Memory B cell (primary cell): ENCODE measurements at regions not wholly inside any gene's neighbourhood (a gene's known extent, or its start where the extent isn't known, plus 50 kb on each side); places are given as distances from the start of the nearest gene placed in this dataset.

ENCODE experiments used
- ATAC-seq: fragments of 150-1000 bp; cut with Tn5 transposase; 2 replicates; pipeline ENCODE4 v1.10.0; 2021; ENCODE audit warnings: low read depth, mild to moderate bottlenecking, moderate library complexity
- DNase-seq, 2 donors: peaks; one replicate each; pipeline ENCODE4 v3.0.0; 2022; ENCODE audit warnings: low spot score in 2 of 2
- H3K27ac Mint-ChIP-seq: one replicate; pipeline ENCODE4 v1.8.0; 2022; ENCODE audit warnings: mild to moderate bottlenecking, moderate library complexity, mixed read lengths
- H3K27me3 Mint-ChIP-seq: one replicate; pipeline ENCODE4 v1.8.0; 2022; ENCODE audit warnings: mixed read lengths
- H3K36me3 Mint-ChIP-seq: one replicate; pipeline ENCODE4 v1.8.0; 2022; ENCODE audit warnings: mild to moderate bottlenecking, mixed read lengths
- H3K4me1 Mint-ChIP-seq: one replicate; pipeline ENCODE4 v1.8.0; 2022; ENCODE audit warnings: mixed read lengths
- H3K4me3 Mint-ChIP-seq: one replicate; pipeline ENCODE4 v1.8.0; 2022; ENCODE audit warnings: mild to moderate bottlenecking, moderate library complexity, mixed read lengths
- H3K9me3 Mint-ChIP-seq: one replicate; pipeline ENCODE4 v1.8.0; 2022; ENCODE audit warnings: mixed read lengths

- H3K4me3 Mint-ChIP-seq, result no peak overlapping the region
- H3K4me1 Mint-ChIP-seq, result no peaks in the 10 kb centered on the region
- ATAC-seq (no peak), DNase-seq (no peak)
- H3K36me3 Mint-ChIP-seq, result no peaks in the 10 kb centered on the region
- no peaks in the 10 kb centered on the region for H3K9me3 Mint-ChIP-seq
- H3K27ac Mint-ChIP-seq, result no peak overlapping the region
- peaks cover 5% of the 10 kb centered on the region for H3K27me3 Mint-ChIP-seq
Observed at GRCh38 chr1:14482784-14483450, 115.6 kb upstream of the KAZN start.

- ATAC-seq (no peak), DNase-seq (no peak)
- Mint-ChIP-seq H3K9me3 (no peaks in the 10 kb centered on the region), H3K4me3 (no peak overlapping the region), H3K4me1 (no peaks in the 10 kb centered on the region), H3K27ac (no peak overlapping the region), H3K27me3 (peaks cover 5% of the 10 kb centered on the region), H3K36me3 (no peaks in the 10 kb centered on the region)
Observed at GRCh38 chr1:14485285-14485684, 113.2 kb upstream of the KAZN start.

- Mint-ChIP-seq H3K4me1 (no peaks in the 10 kb centered on the region), H3K27ac (no peak overlapping the region), H3K27me3 (peaks cover 5% of the 10 kb centered on the region), H3K9me3 (no peaks in the 10 kb centered on the region), H3K36me3 (no peaks in the 10 kb centered on the region), H3K4me3 (no peak overlapping the region)
- ATAC-seq (no peak), DNase-seq (no peak)
Observed at GRCh38 chr1:14486401-14487201, 111.9 kb upstream of the KAZN start.

- Mint-ChIP-seq H3K9me3 (no peaks in the 10 kb centered on the region), H3K4me1 (no peaks in the 10 kb centered on the region), H3K36me3 (no peaks in the 10 kb centered on the region), H3K4me3 (no peak overlapping the region), H3K27ac (no peak overlapping the region), H3K27me3 (peaks cover 7% of the 10 kb centered on the region)
- no peak for ATAC-seq
- no peak for DNase-seq
Observed at GRCh38 chr1:14487671-14488070, 110.8 kb upstream of the KAZN start.

GRCh38 chr1:14494911-14495310 is 103.6 kb upstream of the KAZN start:
- H3K4me1 Mint-ChIP-seq, result no peaks in the 10 kb centered on the region
- peaks cover 13% of the 10 kb centered on the region for H3K27me3 Mint-ChIP-seq
- ATAC-seq (no peak), DNase-seq (no peak)
- no peak overlapping the region for H3K4me3 Mint-ChIP-seq
- H3K27ac Mint-ChIP-seq, result no peak overlapping the region
- no peaks in the 10 kb centered on the region for H3K9me3 Mint-ChIP-seq
- H3K36me3 Mint-ChIP-seq, result no peaks in the 10 kb centered on the region

- no peaks in the 10 kb centered on the region for H3K9me3 Mint-ChIP-seq
- H3K27ac Mint-ChIP-seq, result no peak overlapping the region
- H3K27me3 Mint-ChIP-seq, result peaks cover 13% of the 10 kb centered on the region
Observed at GRCh38 chr1:14495381-14495780, 103.1 kb upstream of the KAZN start.

GRCh38 chr1:14495996-14496395 is 102.5 kb upstream of the KAZN start:
- no peak for DNase-seq
- no peaks in the 10 kb centered on the region for H3K36me3 Mint-ChIP-seq
- peaks cover 13% of the 10 kb centered on the region for H3K27me3 Mint-ChIP-seq
- no peak overlapping the region for H3K27ac Mint-ChIP-seq
- no peak for ATAC-seq
- H3K9me3 Mint-ChIP-seq, result no peaks in the 10 kb centered on the region
- no peaks in the 10 kb centered on the region for H3K4me1 Mint-ChIP-seq
- H3K4me3 Mint-ChIP-seq, result no peak overlapping the region

More at GRCh38 chr1:14495381-14495780, 103.1 kb upstream of the KAZN start:
- ATAC-seq (no peak), DNase-seq (no peak)
- no peaks in the 10 kb centered on the region for H3K36me3 Mint-ChIP-seq
- H3K4me3 Mint-ChIP-seq, result no peak overlapping the region
- H3K4me1 Mint-ChIP-seq, result no peaks in the 10 kb centered on the region

GRCh38 chr1:14498839-14499238 is 99.6 kb upstream of the KAZN start:
- DNase-seq (no peak), ATAC-seq (no peak)
- H3K27me3 Mint-ChIP-seq, result peaks cover 6% of the 10 kb centered on the region
- no peak overlapping the region for H3K4me3 Mint-ChIP-seq
- no peaks in the 10 kb centered on the region for H3K9me3 Mint-ChIP-seq
- H3K36me3 Mint-ChIP-seq, result no peaks in the 10 kb centered on the region
- no peaks in the 10 kb centered on the region for H3K4me1 Mint-ChIP-seq
- H3K27ac Mint-ChIP-seq, result no peak overlapping the region

- no peak overlapping the region for H3K4me3 Mint-ChIP-seq
- H3K36me3 Mint-ChIP-seq, result no peaks in the 10 kb centered on the region
- no peak for ATAC-seq
- peaks cover 8% of the 10 kb centered on the region for H3K27me3 Mint-ChIP-seq
- H3K27ac Mint-ChIP-seq, result no peak overlapping the region
- H3K9me3 Mint-ChIP-seq, result no peaks in the 10 kb centered on the region
- no peaks in the 10 kb centered on the region for H3K4me1 Mint-ChIP-seq
- DNase-seq, result no peak
Observed at GRCh38 chr1:14499312-14500040, 99.0 kb upstream of the KAZN start.

- H3K9me3 Mint-ChIP-seq, result no peaks in the 10 kb centered on the region
- ATAC-seq, result no peak
- H3K4me1 Mint-ChIP-seq, result no peaks in the 10 kb centered on the region
- DNase-seq, result no peak
- H3K4me3 Mint-ChIP-seq, result no peak overlapping the region
- no peak overlapping the region for H3K27ac Mint-ChIP-seq
- H3K36me3 Mint-ChIP-seq, result no peaks in the 10 kb centered on the region
- peaks cover 8% of the 10 kb centered on the region for H3K27me3 Mint-ChIP-seq
Observed at GRCh38 chr1:14500041-14500440, 98.4 kb upstream of the KAZN start.

- H3K4me3 Mint-ChIP-seq, result no peak overlapping the region
- no peak for DNase-seq
- peaks cover 8% of the 10 kb centered on the region for H3K27me3 Mint-ChIP-seq
Observed at GRCh38 chr1:14500912-14501311, 97.6 kb upstream of the KAZN start.

GRCh38 chr1:14504517-14504916 is 94.0 kb upstream of the KAZN start:
- Mint-ChIP-seq H3K4me1 (no peaks in the 10 kb centered on the region), H3K27me3 (peaks cover 3% of the 10 kb centered on the region), H3K27ac (no peak overlapping the region), H3K9me3 (no peaks in the 10 kb centered on the region), H3K36me3 (no peaks in the 10 kb centered on the region), H3K4me3 (no peak overlapping the region)
- ATAC-seq (no peak), DNase-seq (no peak)

More at GRCh38 chr1:14500912-14501311, 97.6 kb upstream of the KAZN start:
- no peak overlapping the region for H3K27ac Mint-ChIP-seq
- no peaks in the 10 kb centered on the region for H3K9me3 Mint-ChIP-seq
- ATAC-seq, result no peak
- H3K36me3 Mint-ChIP-seq, result no peaks in the 10 kb centered on the region
- no peaks in the 10 kb centered on the region for H3K4me1 Mint-ChIP-seq

GRCh38 chr1:14506471-14507255 is 91.8 kb upstream of the KAZN start:
- no peak overlapping the region for H3K4me3 Mint-ChIP-seq
- no peaks in the 10 kb centered on the region for H3K36me3 Mint-ChIP-seq
- ATAC-seq (no peak), DNase-seq (no peak)
- H3K9me3 Mint-ChIP-seq, result no peaks in the 10 kb centered on the region
- peaks cover 3% of the 10 kb centered on the region for H3K27me3 Mint-ChIP-seq
- H3K4me1 Mint-ChIP-seq, result no peaks in the 10 kb centered on the region
- H3K27ac Mint-ChIP-seq, result no peak overlapping the region

GRCh38 chr1:14507262-14507661 is 91.2 kb upstream of the KAZN start:
- DNase-seq (no peak), ATAC-seq (no peak)
- H3K36me3 Mint-ChIP-seq, result no peaks in the 10 kb centered on the region
- no peak overlapping the region for H3K27ac Mint-ChIP-seq
- H3K27me3 Mint-ChIP-seq, result peaks cover 3% of the 10 kb centered on the region
- H3K9me3 Mint-ChIP-seq, result no peaks in the 10 kb centered on the region
- H3K4me3 Mint-ChIP-seq, result no peak overlapping the region
- H3K4me1 Mint-ChIP-seq, result no peaks in the 10 kb centered on the region
